ENCODE measurements at regions not wholly inside any gene's neighbourhood (a gene's known extent, or its start where the extent isn't known, plus 50 kb on each side); places are given as distances from the start of the nearest gene placed in this dataset.
"Not testable (repeated sequence)": the region's sequence is repeated elsewhere in the genome, so short reads cannot be mapped to it uniquely, and the experiment has no call there.

DNA sequence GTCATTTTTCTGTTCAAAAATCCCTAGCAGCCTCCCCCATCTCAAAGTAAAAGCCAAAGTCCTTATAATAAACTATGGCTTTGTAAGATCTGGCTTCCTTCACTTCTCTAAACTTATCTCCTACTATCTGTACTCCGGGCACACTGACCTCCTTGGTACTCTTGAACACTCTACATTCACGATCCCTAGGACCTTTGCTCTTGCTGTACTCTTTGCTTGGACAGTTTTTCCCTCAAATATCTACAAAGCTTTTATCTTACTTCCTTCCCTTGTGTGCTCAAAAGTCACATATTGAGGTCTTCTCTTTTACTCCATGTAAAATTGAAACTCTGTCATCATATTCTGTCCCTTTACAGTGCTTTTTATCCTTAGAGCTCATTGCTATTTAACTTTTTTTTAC, 616.6 kb downstream of the IRS1 start:
- no peak overlapping the region for H3K27ac Mint-ChIP-seq
- peaks cover 0 to 6% of the 10 kb centered on the region in 2 donors for H3K27me3 Mint-ChIP-seq
- no peak overlapping the region for H3K4me3 Mint-ChIP-seq
- peaks cover 5 to 7% of the 10 kb centered on the region in 2 donors for H3K9me3 Mint-ChIP-seq
- DNase-seq (no peak), ATAC-seq (replicated peaks) (no peak)
- H3K4me1 Mint-ChIP-seq (ENCODE audit: low read depth in 2 of 2) = no peaks in the 10 kb centered on the region
- no peaks in the 10 kb centered on the region for H3K36me3 Mint-ChIP-seq (ENCODE audit: insufficient read depth)

DNA sequence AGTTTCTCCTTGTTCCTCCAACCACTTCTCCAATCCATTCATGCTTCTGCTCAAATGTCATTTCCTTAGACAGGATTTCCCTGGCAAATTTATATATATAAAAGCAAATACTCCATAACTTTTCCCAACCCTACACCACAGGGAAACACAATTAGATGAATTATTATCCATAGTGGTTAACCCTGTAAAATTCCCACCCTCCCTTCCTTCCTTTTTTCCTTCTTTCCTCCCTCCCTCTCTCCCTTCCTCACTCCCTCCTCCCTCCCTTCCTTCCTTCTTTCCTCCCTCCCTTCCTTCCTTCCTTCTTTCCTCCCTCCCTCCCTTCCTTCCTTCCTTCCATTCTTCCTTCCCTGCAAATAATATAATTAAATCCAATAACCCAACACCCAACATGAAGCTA, 617.7 kb downstream of the IRS1 start:
- no peak for DNase-seq
- ATAC-seq (replicated peaks) = no peak
- Mint-ChIP-seq H3K27ac (no peak overlapping the region), H3K9me3 (peaks cover 5 to 7% of the 10 kb centered on the region in 2 donors), H3K4me3 (no peak overlapping the region), H3K4me1 (ENCODE audit: low read depth in 2 of 2) (no peaks in the 10 kb centered on the region), H3K27me3 (peaks cover 0 to 6% of the 10 kb centered on the region in 2 donors), H3K36me3 (ENCODE audit: insufficient read depth) (no peaks in the 10 kb centered on the region)

DNA sequence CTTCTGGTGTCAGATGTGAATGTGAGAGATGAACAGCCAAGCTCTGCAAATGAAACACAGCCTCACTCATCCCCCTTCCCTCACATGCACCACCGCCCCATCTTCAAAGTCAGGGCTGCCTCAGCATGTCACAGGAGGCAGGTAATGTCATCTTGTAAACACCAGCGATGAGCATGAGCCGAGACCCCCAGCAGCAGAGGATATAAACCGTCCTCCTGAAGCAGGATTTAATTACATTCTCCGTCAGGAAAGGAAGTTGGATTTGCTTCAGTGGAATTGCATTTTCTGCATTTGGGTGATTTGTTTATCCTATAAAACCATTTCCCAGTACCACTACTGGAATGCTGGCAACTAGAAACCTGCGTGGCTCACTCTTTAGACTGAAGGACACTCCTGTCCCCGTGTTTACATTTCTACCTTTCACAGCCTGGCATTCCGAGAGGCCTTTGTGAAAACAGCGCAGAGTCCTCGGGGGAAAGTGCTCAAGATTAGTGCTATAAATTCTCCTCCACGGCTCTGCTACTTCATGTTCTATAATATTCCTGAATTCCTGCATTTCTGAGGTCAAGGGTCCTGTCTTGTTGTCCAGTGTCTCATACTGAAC, 619.2 kb downstream of the IRS1 start:
- no peak for DNase-seq
- no peaks in the 10 kb centered on the region for H3K4me1 Mint-ChIP-seq (ENCODE audit: low read depth in 2 of 2)
- H3K27ac Mint-ChIP-seq = no peak overlapping the region
- H3K9me3 Mint-ChIP-seq = peaks cover 5 to 9% of the 10 kb centered on the region in 2 donors
- H3K4me3 Mint-ChIP-seq = no peak overlapping the region
- peaks cover 0 to 6% of the 10 kb centered on the region in 2 donors for H3K27me3 Mint-ChIP-seq
- H3K36me3 Mint-ChIP-seq (ENCODE audit: insufficient read depth) = no peaks in the 10 kb centered on the region
- no peak for ATAC-seq (replicated peaks)

DNA sequence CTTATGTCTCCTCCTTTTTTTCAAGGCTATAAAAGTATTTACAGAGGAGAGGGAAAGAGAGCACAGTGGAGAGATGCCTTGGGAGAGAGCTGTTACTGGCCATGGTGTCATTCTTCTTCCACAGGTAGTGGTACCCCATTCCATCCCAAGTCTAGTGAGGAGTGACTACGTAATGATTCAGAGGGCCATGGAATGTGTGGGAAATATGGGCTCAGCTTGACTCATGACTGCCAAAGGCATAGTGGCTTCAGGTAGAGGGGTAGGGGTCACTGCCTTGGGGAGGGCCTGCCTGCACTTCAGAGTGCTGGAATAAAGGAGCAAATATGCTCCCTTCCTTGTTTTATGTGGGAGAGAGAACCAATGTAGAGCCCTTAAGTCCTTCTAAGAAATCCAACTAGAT, 620.6 kb downstream of the IRS1 start:
- Mint-ChIP-seq H3K9me3 (peaks cover 5 to 9% of the 10 kb centered on the region in 2 donors), H3K36me3 (ENCODE audit: insufficient read depth) (no peaks in the 10 kb centered on the region), H3K4me3 (no peak overlapping the region), H3K4me1 (ENCODE audit: low read depth in 2 of 2) (no peaks in the 10 kb centered on the region), H3K27me3 (peaks cover 0 to 6% of the 10 kb centered on the region in 2 donors), H3K27ac (no peak overlapping the region)
- DNase-seq (no peak), ATAC-seq (replicated peaks) (no peak)

DNA sequence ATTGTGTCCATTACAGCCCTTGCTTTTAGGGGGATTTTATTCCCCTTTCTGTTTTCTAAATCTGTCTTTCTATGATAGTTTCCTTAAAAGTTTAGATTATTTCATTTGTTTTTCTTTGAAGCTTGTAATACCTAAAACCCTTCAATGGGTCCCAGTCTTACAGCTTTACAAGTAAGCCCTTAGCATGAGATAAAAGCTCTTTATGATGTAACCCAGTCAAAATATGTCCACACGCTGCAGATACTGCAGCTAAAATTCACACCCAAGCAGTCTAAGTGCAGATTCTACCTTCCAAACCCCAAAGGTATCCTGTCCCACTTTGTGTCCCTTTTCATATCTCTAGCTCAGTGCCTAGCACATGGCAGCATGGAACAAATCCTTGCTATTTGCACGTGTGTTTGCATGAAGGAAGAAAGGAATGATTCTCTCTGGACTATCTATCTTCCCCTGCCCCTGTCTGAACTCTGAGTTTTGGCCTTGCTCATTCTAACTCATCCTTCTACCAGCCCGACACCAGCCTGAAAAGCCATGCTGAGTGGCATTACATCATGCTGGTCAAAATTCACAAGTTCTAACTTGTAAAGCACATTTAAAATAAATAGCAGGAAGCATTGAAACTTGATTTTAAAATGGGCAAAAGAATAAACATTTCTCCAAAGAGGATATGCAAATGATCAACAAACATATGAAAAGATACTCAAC, 623.2 kb downstream of the IRS1 start:
- H3K9me3 Mint-ChIP-seq = peaks cover 0 to 7% of the 10 kb centered on the region in 2 donors
- no peaks in the 10 kb centered on the region for H3K4me1 Mint-ChIP-seq (ENCODE audit: low read depth in 2 of 2)
- no peaks in the 10 kb centered on the region for H3K27me3 Mint-ChIP-seq
- ATAC-seq (replicated peaks) = no peak
- no peak overlapping the region for H3K27ac Mint-ChIP-seq
- no peaks in the 10 kb centered on the region for H3K36me3 Mint-ChIP-seq (ENCODE audit: insufficient read depth)
- DNase-seq = no peak
- H3K4me3 Mint-ChIP-seq = no peak overlapping the region

DNA sequence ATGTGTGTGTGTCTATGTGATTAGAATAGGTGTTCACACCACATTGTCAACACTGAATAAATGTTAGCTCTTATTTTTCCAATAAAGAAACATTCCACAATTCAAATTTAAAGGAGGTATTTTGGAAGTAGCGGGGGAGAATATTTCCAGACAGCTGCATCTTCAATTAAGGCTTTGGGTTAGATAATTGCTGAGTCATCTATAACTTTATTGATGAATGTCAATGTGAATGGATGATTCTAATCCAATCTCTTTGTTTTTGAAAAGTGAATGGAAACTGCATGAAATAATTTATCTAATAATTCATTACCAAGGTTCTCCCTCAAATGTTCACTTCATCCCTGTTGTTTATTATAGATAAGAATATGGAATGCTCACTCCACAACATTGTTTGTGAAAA, 625.2 kb downstream of the IRS1 start:
- no peak for DNase-seq
- Mint-ChIP-seq H3K4me3 (no peak overlapping the region), H3K4me1 (ENCODE audit: low read depth in 2 of 2) (no peaks in the 10 kb centered on the region), H3K9me3 (peaks cover 0 to 10% of the 10 kb centered on the region in 2 donors), H3K36me3 (ENCODE audit: insufficient read depth) (no peaks in the 10 kb centered on the region), H3K27ac (no peak overlapping the region), H3K27me3 (no peaks in the 10 kb centered on the region)
- no peak for ATAC-seq (replicated peaks)

DNA sequence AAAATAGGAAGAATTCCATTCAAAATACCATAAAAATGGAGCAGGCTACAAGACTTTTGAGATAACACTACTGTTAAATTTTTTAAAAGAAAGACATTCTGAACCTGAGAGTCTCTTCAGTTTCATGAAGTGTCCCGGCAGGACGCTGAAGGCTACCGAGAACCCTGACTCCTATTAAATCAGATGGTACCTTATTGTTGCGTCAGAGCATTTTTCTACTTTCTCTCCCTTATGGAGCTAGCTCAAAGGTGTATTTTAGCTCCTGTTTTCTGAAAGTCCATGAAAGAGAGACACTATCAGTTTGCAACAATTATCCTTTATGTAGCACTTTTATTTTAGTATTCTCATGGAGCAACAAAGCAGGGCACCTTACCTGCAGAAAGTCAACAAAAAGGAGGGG, 626.7 kb downstream of the IRS1 start:
- no peak for ATAC-seq (replicated peaks)
- H3K36me3 Mint-ChIP-seq (ENCODE audit: insufficient read depth) = no peaks in the 10 kb centered on the region
- H3K4me1 Mint-ChIP-seq (ENCODE audit: low read depth in 2 of 2) = no peaks in the 10 kb centered on the region
- no peak overlapping the region for H3K27ac Mint-ChIP-seq
- H3K4me3 Mint-ChIP-seq = no peak overlapping the region
- H3K27me3 Mint-ChIP-seq = no peaks in the 10 kb centered on the region
- peaks cover 0 to 6% of the 10 kb centered on the region in 2 donors for H3K9me3 Mint-ChIP-seq
- no peak for DNase-seq

DNA sequence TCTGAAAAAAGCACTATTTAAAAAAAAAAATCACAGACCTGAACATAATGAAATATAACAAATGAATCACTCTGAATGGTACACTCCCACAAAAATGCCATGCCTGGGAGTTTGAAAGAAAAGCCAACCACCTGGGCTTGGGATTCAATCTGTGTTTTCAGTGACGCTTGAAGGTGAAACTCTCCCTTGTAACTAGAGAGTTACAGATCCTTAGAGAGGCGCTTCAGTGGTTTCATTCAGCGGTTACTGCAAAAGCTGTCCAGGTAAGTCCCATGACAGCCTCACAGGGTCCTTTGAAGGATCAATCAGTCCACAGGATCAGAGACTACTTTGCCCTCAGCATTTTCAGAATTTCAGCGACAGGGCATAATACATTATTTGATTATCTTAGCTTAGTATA, 627.3 kb downstream of the IRS1 start:
- Mint-ChIP-seq H3K9me3 (peaks cover 0 to 6% of the 10 kb centered on the region in 2 donors), H3K4me1 (ENCODE audit: low read depth in 2 of 2) (no peaks in the 10 kb centered on the region), H3K4me3 (no peak overlapping the region), H3K27ac (no peak overlapping the region), H3K36me3 (ENCODE audit: insufficient read depth) (no peaks in the 10 kb centered on the region), H3K27me3 (no peaks in the 10 kb centered on the region)
- no peak for DNase-seq
- no peak for ATAC-seq (replicated peaks)

DNA sequence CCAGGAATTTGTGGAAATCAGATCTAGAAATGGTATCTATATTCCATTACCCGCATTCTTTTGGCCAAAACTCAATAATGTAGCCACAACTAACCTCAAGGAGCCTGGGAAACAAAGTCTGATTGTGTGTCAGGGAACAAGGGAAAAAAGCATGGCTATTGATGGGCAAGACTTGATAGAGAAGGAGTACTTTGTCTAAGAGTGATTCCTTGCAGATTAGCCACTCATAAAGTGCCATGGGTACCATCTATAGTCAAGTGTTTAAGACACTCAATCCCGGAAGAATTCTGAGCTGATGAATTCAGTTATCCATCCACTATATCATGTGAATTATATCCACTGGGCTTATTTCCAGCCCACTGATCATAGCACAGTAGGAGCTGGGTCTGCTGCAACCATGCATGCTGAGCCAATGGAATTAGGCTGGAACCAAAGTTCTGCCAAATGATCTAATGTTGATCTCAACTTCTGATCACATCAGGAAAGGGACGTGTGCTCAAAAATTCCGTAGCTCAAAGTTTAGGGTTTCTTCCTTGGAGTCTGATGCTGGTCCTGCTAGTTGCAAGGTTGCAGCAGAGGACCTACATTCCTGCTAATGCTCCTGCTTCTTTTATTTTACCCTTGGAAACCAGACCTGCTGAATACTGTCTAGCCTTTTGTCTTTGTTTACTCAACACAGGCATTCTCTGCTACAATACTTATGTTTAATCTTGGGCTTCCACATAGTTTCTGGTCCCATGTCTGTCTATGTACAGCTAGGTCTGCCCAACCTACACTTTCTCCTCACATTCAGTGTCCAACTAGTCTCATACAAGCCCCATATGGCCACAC, 629.7 kb downstream of the IRS1 start:
- Mint-ChIP-seq H3K36me3 (ENCODE audit: insufficient read depth) (no peaks in the 10 kb centered on the region), H3K27me3 (no peaks in the 10 kb centered on the region), H3K4me3 (no peak overlapping the region), H3K27ac (no peak overlapping the region), H3K4me1 (ENCODE audit: low read depth in 2 of 2) (no peaks in the 10 kb centered on the region), H3K9me3 (peaks cover 0 to 3% of the 10 kb centered on the region in 2 donors)
- ATAC-seq (replicated peaks) (no peak), DNase-seq (no peak)

DNA sequence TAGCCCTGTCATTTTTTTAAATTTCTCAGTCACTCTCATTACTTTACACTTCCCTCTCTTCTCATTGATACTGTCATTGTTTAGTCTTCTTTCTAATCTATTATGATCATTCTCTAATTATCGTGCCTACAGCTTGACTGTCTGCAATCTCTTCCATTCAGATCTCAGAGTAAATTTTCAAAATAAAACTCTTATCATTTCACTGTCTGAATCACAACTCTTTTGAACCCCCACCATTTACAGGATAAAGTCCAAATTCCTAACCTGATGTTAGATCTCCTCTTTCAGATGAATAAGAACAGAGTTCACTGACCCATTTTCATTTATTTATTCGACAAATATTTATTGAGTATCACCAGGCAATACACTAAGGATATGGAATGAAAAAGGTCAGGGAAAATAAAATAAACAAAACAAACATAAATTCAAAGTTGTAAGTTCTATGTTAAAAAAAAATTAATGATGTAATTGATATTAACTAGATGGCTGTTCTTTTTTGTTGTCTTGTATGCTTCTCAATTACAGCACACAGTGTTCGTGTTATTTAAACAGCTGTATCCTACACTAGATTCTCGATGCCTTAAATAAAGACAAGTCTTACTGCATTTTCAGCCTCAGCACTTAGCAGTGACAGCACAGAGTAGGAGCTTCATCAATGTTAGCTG, 631.0 kb downstream of the IRS1 start:
- H3K4me1 Mint-ChIP-seq (ENCODE audit: low read depth in 2 of 2) = no peaks in the 10 kb centered on the region
- no peak overlapping the region for H3K27ac Mint-ChIP-seq
- H3K4me3 Mint-ChIP-seq = no peak overlapping the region
- H3K27me3 Mint-ChIP-seq = no peaks in the 10 kb centered on the region
- peaks cover 0 to 3% of the 10 kb centered on the region in 2 donors for H3K9me3 Mint-ChIP-seq
- ATAC-seq (replicated peaks) (no peak), DNase-seq (no peak)
- H3K36me3 Mint-ChIP-seq (ENCODE audit: insufficient read depth) = no peaks in the 10 kb centered on the region

DNA sequence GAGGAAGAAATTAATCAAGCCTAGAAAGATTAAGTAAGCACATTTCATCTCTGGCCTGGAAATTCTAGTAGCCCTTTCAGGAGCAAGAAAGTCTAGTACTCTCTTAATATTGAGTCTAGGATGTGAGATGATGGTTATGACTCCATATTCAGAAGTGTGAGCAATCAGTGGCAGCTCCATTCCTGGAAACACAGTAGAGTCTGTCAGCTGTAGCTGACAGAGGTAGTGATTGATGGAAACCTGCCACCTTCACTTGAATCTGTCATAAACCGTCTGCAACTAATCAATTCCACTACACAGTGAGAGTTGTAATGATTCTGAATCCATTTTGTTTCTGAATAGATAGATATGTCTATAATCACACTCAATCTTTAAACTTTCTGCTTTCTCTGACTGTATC, 635.1 kb downstream of the IRS1 start:
- Mint-ChIP-seq H3K9me3 (no peaks in the 10 kb centered on the region), H3K36me3 (ENCODE audit: insufficient read depth) (no peaks in the 10 kb centered on the region)
- ATAC-seq (replicated peaks) = no peak

DNA sequence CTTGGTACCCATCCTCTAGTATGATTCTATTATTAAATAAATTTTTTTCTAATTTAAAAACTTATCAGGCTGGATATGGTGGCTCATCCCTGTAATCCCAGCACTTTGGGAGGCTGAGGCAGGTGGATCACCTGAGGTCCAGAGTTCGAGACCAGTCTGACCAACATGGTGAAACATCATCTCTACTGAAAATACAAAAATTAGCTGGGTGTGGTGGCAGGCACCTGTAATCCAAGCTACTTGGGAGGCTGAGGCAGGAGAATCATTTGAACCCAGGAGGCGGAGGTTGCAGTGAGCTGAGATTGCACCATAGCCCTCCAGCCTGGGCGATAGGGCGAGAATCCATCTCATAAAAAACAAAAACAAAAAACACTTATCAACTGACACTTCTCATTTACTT, 639.0 kb downstream of the IRS1 start:
- not testable (repeated sequence) for H3K27me3 Mint-ChIP-seq; H3K9me3 Mint-ChIP-seq; ATAC-seq (replicated peaks)

More for the DNA sequence above, 635.1 kb downstream of the IRS1 start:
- Mint-ChIP-seq H3K4me1 (ENCODE audit: low read depth in 2 of 2) (no peaks in the 10 kb centered on the region), H3K4me3 (no peak overlapping the region), H3K27ac (no peak overlapping the region), H3K27me3 (no peaks in the 10 kb centered on the region)
- no peak for DNase-seq

DNA sequence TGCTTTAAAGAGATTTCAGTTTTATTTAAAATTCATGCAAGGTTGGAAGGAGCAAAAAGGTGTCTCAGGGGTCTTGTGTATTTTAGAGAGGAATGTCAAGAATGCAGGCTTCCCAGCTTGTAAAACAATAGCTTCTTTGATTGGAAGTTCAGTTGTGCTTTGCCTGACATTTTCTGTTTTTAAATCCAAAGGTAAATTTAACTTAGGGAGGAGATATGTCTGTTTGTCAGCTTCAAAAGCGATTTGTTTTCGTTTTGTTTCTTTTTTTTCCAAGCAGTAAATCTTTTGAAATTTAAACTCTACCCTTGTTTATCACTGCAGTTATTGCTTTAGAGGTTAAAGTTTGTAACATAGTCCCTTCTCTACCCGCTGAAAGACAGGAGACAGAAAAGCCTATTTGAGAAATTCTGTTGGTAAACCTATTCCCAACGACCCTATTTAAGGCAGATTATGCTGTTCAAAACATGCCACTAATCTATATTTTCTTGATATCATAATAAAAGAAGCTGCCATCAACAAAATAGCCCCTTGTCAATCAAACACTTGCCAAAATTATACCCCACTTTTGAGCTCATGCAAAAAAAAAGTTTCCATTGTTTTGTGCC, 639.6 kb downstream of the IRS1 start:
- no peaks in the 10 kb centered on the region for H3K9me3 Mint-ChIP-seq
- H3K27me3 Mint-ChIP-seq = no peaks in the 10 kb centered on the region

More for the DNA sequence above, 639.0 kb downstream of the IRS1 start:
- H3K4me1 Mint-ChIP-seq (ENCODE audit: low read depth in 2 of 2); H3K27ac Mint-ChIP-seq; H3K4me3 Mint-ChIP-seq; DNase-seq; H3K36me3 Mint-ChIP-seq (ENCODE audit: insufficient read depth): not testable (repeated sequence)

More for the DNA sequence above, 639.6 kb downstream of the IRS1 start:
- ATAC-seq (replicated peaks) (no peak), DNase-seq (no peak)
- Mint-ChIP-seq H3K27ac (no peak overlapping the region), H3K4me1 (ENCODE audit: low read depth in 2 of 2) (no peaks in the 10 kb centered on the region), H3K4me3 (no peak overlapping the region), H3K36me3 (ENCODE audit: insufficient read depth) (no peaks in the 10 kb centered on the region)

All from effector memory CD8-positive, alpha-beta T cell (primary cell).